Spinal cord (tissue), 9 donors: ENCODE measurements at regions not wholly inside any gene's neighbourhood (a gene's known extent, or its start where the extent isn't known, plus 50 kb on each side); places are given as distances from the start of the nearest gene placed in this dataset.
A peak's percentile ranks its signal among the peaks of the same experiment; 100 is the strongest.

Experiments used
- DNase-seq, 6 donors: peaks; one replicate each; pipeline versions ENCODE4 v3.0.0 to v3.0.0-alpha.2; 2013 to 2015; ENCODE audit warnings: low spot score in 6 of 6, low read depth in 4 of 6
- H3K27ac ChIP-seq: one replicate; pipeline ENCODE4 v1.5.1; 2013; ENCODE audit warnings: low read depth, low read length, control low read depth
- H3K27me3 ChIP-seq: one replicate; pipeline ENCODE4 v1.6.1; 2013; ENCODE audit warnings: low read length; ENCODE audit not compliant: control insufficient read depth, insufficient read depth
- H3K36me3 ChIP-seq: one replicate; pipeline ENCODE4 v1.6.1; 2013; ENCODE audit warnings: low read length; ENCODE audit not compliant: control insufficient read depth, insufficient read depth
- H3K4me1 ChIP-seq: one replicate; pipeline ENCODE4 v1.6.1; 2013; ENCODE audit warnings: low read length; ENCODE audit not compliant: control insufficient read depth, insufficient read depth
- H3K4me3 ChIP-seq: one replicate; pipeline ENCODE4 v1.5.1; 2013; ENCODE audit warnings: low read depth, low read length, control low read depth
- H3K9me3 ChIP-seq: one replicate; pipeline ENCODE4 v1.6.1; 2013; ENCODE audit warnings: low read length; ENCODE audit not compliant: control insufficient read depth, insufficient read depth
- whole genome bisulfite sequencing: methylation state at CpG from one replicate; pipeline ENCODE4 v1.1.5; 2013; ENCODE audit warnings: missing lambda C conversion rate; ENCODE audit not compliant: insufficient coverage; 5-methylcytosine and 5-hydroxymethylcytosine counted together
- donor health status: healthy.

DNA sequence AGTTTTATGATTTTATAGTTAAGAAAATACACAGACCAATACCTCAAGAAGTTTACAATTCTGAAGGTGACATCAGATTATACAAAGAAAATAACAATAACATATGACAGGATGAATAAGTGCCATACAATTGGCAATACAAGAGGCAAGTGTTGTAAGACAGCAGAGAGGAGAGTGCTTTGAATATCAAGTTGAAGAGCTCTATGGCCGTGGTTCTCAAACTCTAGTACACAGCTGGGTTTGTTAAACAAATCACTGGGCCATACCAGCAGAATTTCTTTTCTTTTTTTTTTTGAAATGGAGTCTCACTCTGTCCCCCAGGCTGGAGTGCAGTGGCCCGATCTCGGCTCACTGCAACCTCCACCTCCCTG lies 167.1 kb upstream of the NECTIN3 start:
- no peak overlapping the region for H3K27ac ChIP-seq
- no peaks in the 10 kb centered on the region for H3K36me3 ChIP-seq
- H3K9me3 ChIP-seq: no peaks in the 10 kb centered on the region
- no peak for DNase-seq
- H3K4me3 ChIP-seq: no peak overlapping the region
- WGBS: no CpG with 5 or more reads among the region's 3 CpGs
- H3K4me1 ChIP-seq: no peaks in the 10 kb centered on the region
- H3K27me3 ChIP-seq: no peaks in the 10 kb centered on the region

DNA sequence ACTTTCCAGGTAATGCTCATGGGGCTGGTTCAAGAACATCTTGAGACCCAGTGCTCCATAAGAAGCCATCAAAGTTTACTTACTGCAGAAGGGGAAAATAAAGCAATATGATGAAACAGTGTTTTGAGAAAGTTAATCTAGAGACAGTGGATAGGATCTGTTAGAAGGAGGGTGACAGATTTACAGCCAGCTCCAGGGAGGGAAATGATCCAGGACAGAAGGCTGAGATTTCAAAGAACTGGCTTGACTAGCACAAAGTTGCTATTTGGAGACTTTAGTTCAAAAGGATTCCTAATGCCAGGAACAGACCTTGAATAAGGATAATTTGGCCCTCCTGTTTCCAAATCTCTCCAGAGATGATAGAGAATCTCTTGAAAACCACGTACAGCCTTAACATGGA lies 166.5 kb upstream of the NECTIN3 start:
- WGBS: no CpG with 5 or more reads among the region's 1 CpG
- Histone ChIP-seq H3K27ac (no peak overlapping the region), H3K4me1 (no peaks in the 10 kb centered on the region), H3K27me3 (no peaks in the 10 kb centered on the region), H3K9me3 (no peaks in the 10 kb centered on the region), H3K4me3 (no peak overlapping the region), H3K36me3 (no peaks in the 10 kb centered on the region)
- DNase-seq: no peak

DNA sequence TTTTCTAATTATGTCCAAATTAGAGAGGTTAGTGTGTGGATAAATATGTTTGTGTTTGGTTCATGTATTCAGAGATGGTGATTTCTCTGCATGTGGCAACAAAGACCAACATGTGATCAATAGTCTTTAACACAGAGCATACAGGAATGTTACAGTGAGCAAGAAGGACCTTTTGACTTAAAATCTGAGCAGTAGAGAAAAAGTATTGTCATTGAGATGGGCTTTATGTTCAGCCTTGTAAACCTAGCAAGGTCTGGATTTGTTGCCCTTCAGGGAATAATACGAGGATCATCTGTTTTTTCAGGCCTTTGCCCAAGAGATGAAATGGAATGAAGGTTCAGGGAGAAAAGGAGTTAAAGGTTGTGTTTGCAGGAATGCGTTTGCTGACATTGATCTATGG lies 161.8 kb upstream of the NECTIN3 start:
- H3K27ac ChIP-seq: no peak overlapping the region
- H3K4me1 ChIP-seq: no peaks in the 10 kb centered on the region
- no peak overlapping the region for H3K4me3 ChIP-seq
- no peaks in the 10 kb centered on the region for H3K27me3 ChIP-seq
- no peaks in the 10 kb centered on the region for H3K36me3 ChIP-seq
- H3K9me3 ChIP-seq: no peaks in the 10 kb centered on the region
- DNase-seq: peak in 1 of 6 donors; percentile 5
- 62% methylated on average over 2 of the region's 2 CpGs for WGBS

DNA sequence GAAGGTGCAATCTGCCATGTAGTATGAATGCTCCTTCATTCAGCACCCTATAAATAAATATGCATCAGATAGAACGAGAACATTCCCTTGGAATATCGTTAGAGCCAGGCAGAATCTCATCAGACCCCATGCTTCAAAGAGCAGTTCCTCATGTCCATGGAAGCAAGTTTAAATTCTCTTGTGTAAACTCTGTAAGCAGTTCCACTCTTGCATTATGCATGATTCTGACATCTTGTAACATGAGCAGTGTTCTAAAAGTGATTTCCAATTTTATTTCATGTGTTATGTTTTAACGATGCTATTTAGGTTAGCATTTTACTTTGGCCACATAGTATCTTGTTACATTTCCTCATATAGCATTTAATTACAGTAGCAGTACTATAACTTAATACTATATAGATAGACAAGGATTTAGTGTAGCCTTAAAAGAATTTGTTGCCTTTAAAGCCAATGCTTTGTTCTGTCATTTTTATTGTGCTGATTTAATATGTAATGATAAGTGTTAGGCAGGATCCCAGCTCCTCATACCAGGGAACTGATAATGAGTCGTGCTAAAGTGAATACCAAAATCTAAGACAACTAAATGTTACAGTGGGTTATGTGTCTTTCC lies 161.2 kb upstream of the NECTIN3 start:
- H3K36me3 ChIP-seq: no peaks in the 10 kb centered on the region
- H3K4me1 ChIP-seq: no peaks in the 10 kb centered on the region
- WGBS: 20% methylated on average over 1 of the region's 4 CpGs
- DNase-seq: peak in 1 of 6 donors; percentile 12
- no peak overlapping the region for H3K4me3 ChIP-seq
- H3K27me3 ChIP-seq: no peaks in the 10 kb centered on the region
- H3K27ac ChIP-seq: no peak overlapping the region
- no peaks in the 10 kb centered on the region for H3K9me3 ChIP-seq

GRCh38 chr3:110918963-110919362 lies 152.7 kb upstream of the NECTIN3 start:
- H3K4me3 ChIP-seq: no peak overlapping the region
- peak in 1 of 6 donors; percentile 28 for DNase-seq
- no peaks in the 10 kb centered on the region for H3K36me3 ChIP-seq
- H3K27me3 ChIP-seq: no peaks in the 10 kb centered on the region
- H3K4me1 ChIP-seq: no peaks in the 10 kb centered on the region
- no peak overlapping the region for H3K27ac ChIP-seq
- WGBS: no CpG with 5 or more reads among the region's 4 CpGs
- H3K9me3 ChIP-seq: no peaks in the 10 kb centered on the region

GRCh38 chr3:110925798-110926197 lies 145.8 kb upstream of the NECTIN3 start:
- WGBS: 50% methylated on average over 3 of the region's 4 CpGs
- Histone ChIP-seq H3K27me3 (no peaks in the 10 kb centered on the region), H3K4me3 (no peak overlapping the region), H3K36me3 (no peaks in the 10 kb centered on the region), H3K9me3 (no peaks in the 10 kb centered on the region), H3K27ac (no peak overlapping the region), H3K4me1 (no peaks in the 10 kb centered on the region)
- DNase-seq: peak in 1 of 6 donors; percentile 46

- no peaks in the 10 kb centered on the region for H3K9me3 ChIP-seq
- no peaks in the 10 kb centered on the region for H3K4me1 ChIP-seq
- no peaks in the 10 kb centered on the region for H3K36me3 ChIP-seq
- no CpG with 5 or more reads among the region's 1 CpG for WGBS
- DNase-seq: no peak
- H3K27me3 ChIP-seq: no peaks in the 10 kb centered on the region
- no peak overlapping the region for H3K4me3 ChIP-seq
- H3K27ac ChIP-seq: no peak overlapping the region
Measured at GRCh38 chr3:110928016-110928662, 143.5 kb upstream of the NECTIN3 start.

- Histone ChIP-seq H3K4me3 (no peak overlapping the region), H3K9me3 (no peaks in the 10 kb centered on the region), H3K4me1 (no peaks in the 10 kb centered on the region), H3K27ac (no peak overlapping the region), H3K36me3 (no peaks in the 10 kb centered on the region), H3K27me3 (no peaks in the 10 kb centered on the region)
- DNase-seq: no peak
Measured at GRCh38 chr3:110929816-110930215, 141.8 kb upstream of the NECTIN3 start.

GRCh38 chr3:110932567-110932966 lies 139.0 kb upstream of the NECTIN3 start:
- H3K4me3 ChIP-seq: no peak overlapping the region
- H3K9me3 ChIP-seq: no peaks in the 10 kb centered on the region
- H3K27ac ChIP-seq: no peak overlapping the region
- no peak for DNase-seq
- 50% methylated on average over 1 of the region's 1 CpG for WGBS
- H3K27me3 ChIP-seq: no peaks in the 10 kb centered on the region
- H3K4me1 ChIP-seq: no peaks in the 10 kb centered on the region
- H3K36me3 ChIP-seq: no peaks in the 10 kb centered on the region

GRCh38 chr3:110933821-110934426 lies 137.7 kb upstream of the NECTIN3 start:
- H3K27me3 ChIP-seq: no peaks in the 10 kb centered on the region
- H3K4me1 ChIP-seq: no peaks in the 10 kb centered on the region
- H3K36me3 ChIP-seq: no peaks in the 10 kb centered on the region
- no peak overlapping the region for H3K27ac ChIP-seq
- DNase-seq: peak in 1 of 6 donors; percentile 68
- H3K9me3 ChIP-seq: no peaks in the 10 kb centered on the region
- no CpG with 5 or more reads among the region's 4 CpGs for WGBS
- H3K4me3 ChIP-seq: no peak overlapping the region
